H9 (cell line): ENCODE measurements at regions not wholly inside any gene's neighbourhood (a gene's known extent, or its start where the extent isn't known, plus 50 kb on each side); places are given as distances from the start of the nearest gene placed in this dataset.

ENCODE experiments used
- DNase-seq: peaks from one replicate; pipeline ENCODE4 v3.0.0-alpha.2; 2017
- H2AFZ ChIP-seq: one replicate; pipeline ENCODE4 v1.6.1; 2013; ENCODE audit warnings: mild to moderate bottlenecking, low read length, control low read depth, moderate library complexity
- H2AK5ac ChIP-seq: 2 replicates; pipeline ENCODE4 v1.6.1; 2013; ENCODE audit warnings: low read length, control low read depth, mixed read lengths; ENCODE audit not compliant: insufficient read length
- H2BK120ac ChIP-seq: one replicate; pipeline ENCODE4 v1.6.1; 2013; ENCODE audit warnings: low read depth, mild to moderate bottlenecking, low read length, control low read depth, inconsistent platforms; ENCODE audit not compliant: poor library complexity, severe bottlenecking
- H2BK12ac ChIP-seq: 2 replicates; pipeline ENCODE4 v1.6.1; 2013; ENCODE audit warnings: low read length, control low read depth, mixed read lengths, low read depth; ENCODE audit not compliant: insufficient read length
- H2BK15ac ChIP-seq: 2 replicates; pipeline ENCODE4 v1.6.1; 2013; ENCODE audit warnings: low read depth, low read length, control low read depth
- H2BK20ac ChIP-seq: one replicate; pipeline ENCODE4 v1.6.1; 2013; ENCODE audit warnings: low read depth, mild to moderate bottlenecking, low read length, control low read depth, inconsistent platforms; ENCODE audit not compliant: poor library complexity, severe bottlenecking
- H2BK5ac ChIP-seq: 2 replicates; pipeline ENCODE4 v1.6.1; 2013; ENCODE audit warnings: low read length, control low read depth, mixed read lengths; ENCODE audit not compliant: insufficient read length
- H3K14ac ChIP-seq: 2 replicates; pipeline ENCODE4 v1.6.1; 2013; ENCODE audit warnings: low read length, control low read depth; ENCODE audit not compliant: insufficient read depth
- H3K18ac ChIP-seq: 2 replicates; pipeline ENCODE4 v1.6.1; 2013; ENCODE audit warnings: low read depth, mild to moderate bottlenecking, mixed read lengths, low read length, control low read depth; ENCODE audit not compliant: insufficient read length
- H3K23ac ChIP-seq: 2 replicates; pipeline ENCODE4 v1.6.1; 2013; ENCODE audit warnings: low read length, control low read depth, mixed read lengths, low read depth; ENCODE audit not compliant: insufficient read length
- H3K23me2 ChIP-seq: 2 replicates; pipeline ENCODE4 v1.6.1; 2013; ENCODE audit warnings: low read depth, mild to moderate bottlenecking, mixed read lengths, low read length, control low read depth; ENCODE audit not compliant: insufficient read length, poor library complexity, severe bottlenecking
- H3K27ac ChIP-seq: 2 replicates; pipeline ENCODE4 v1.5.1; 2013; ENCODE audit warnings: low read length, control low read depth, mixed read lengths, low read depth; ENCODE audit not compliant: insufficient read length
- H3K27me3 ChIP-seq: 2 replicates; pipeline ENCODE4 v1.6.1; 2013; ENCODE audit warnings: low read length, control low read depth, inconsistent platforms; ENCODE audit not compliant: insufficient read depth
- H3K4ac ChIP-seq: 2 replicates; pipeline ENCODE4 v1.6.1; 2013; ENCODE audit warnings: low read depth, mild to moderate bottlenecking, control low read depth, inconsistent platforms, low read length, moderate library complexity
- H3K4me1 ChIP-seq: 2 replicates; pipeline ENCODE4 v1.6.1; 2013; ENCODE audit warnings: low read length, control low read depth, inconsistent platforms; ENCODE audit not compliant: insufficient read depth
- H3K4me2 ChIP-seq: 2 replicates; pipeline ENCODE4 v1.6.1; 2013; ENCODE audit warnings: low read length, control low read depth, mixed read lengths; ENCODE audit not compliant: insufficient read length, insufficient read depth
- H3K56ac ChIP-seq: 2 replicates; pipeline ENCODE4 v1.6.1; 2013; ENCODE audit warnings: low read depth, mild to moderate bottlenecking, mixed read lengths, low read length, control low read depth; ENCODE audit not compliant: insufficient read length
- H3K79me1 ChIP-seq: 2 replicates; pipeline ENCODE4 v1.6.1; 2013; ENCODE audit warnings: low read depth, mild to moderate bottlenecking, moderate library complexity, low read length, control low read depth, inconsistent platforms; ENCODE audit not compliant: insufficient read depth, poor library complexity, severe bottlenecking
- H3K79me2 ChIP-seq: 2 replicates; pipeline ENCODE4 v1.6.1; 2013; ENCODE audit warnings: low read length, control low read depth, inconsistent platforms; ENCODE audit not compliant: insufficient read depth
- H3K9ac ChIP-seq: 2 replicates; pipeline ENCODE4 v1.6.1; 2013; ENCODE audit warnings: low read length, control low read depth, mixed read lengths; ENCODE audit not compliant: insufficient read length; ENCODE audit errors: extremely low read depth
- H3K9me3 ChIP-seq: one replicate; pipeline ENCODE4 v1.6.1; 2013; ENCODE audit warnings: low read depth, low read length, inconsistent platforms; ENCODE audit not compliant: control insufficient read depth
- H3T11ph ChIP-seq: one replicate; pipeline ENCODE4 v1.6.1; 2013; ENCODE audit warnings: mild to moderate bottlenecking, low read length, control low read depth, inconsistent platforms
- H4K20me1 ChIP-seq: one replicate; pipeline ENCODE4 v1.6.1; 2013; ENCODE audit not compliant: control insufficient read depth, insufficient read length, insufficient read depth
- H4K5ac ChIP-seq: 2 replicates; pipeline ENCODE4 v1.6.1; 2013; ENCODE audit warnings: low read depth, mild to moderate bottlenecking, mixed read lengths, low read length, control low read depth; ENCODE audit not compliant: insufficient read length
- H4K8ac ChIP-seq: replicated peaks from 2 replicates; pipeline ENCODE4 v1.6.1; 2013; ENCODE audit warnings: low read length, control low read depth, mixed read lengths, low read depth; ENCODE audit not compliant: insufficient read length
- H4K91ac ChIP-seq: 2 replicates; pipeline ENCODE4 v1.6.1; 2013; ENCODE audit warnings: low read depth, mild to moderate bottlenecking, moderate library complexity, mixed read lengths, low read length, control low read depth; ENCODE audit not compliant: insufficient read length
- H3K27ac Mint-ChIP-seq, 3 experiments: 2 replicates in 2 of 3; 3 replicates in 1 of 3; pipeline ENCODE4 v1.8.0; 2020 to 2021; ENCODE audit warnings: mixed read lengths in 3 of 3, mild to moderate bottlenecking in 1 of 3, moderate library complexity in 1 of 3
- H3K27me3 Mint-ChIP-seq: 2 replicates; pipeline ENCODE4 v1.8.0; 2021; ENCODE audit warnings: low read depth, mild to moderate bottlenecking, moderate library complexity, mixed read lengths
- H3K36me3 Mint-ChIP-seq, 3 experiments: 2 replicates in 2 of 3; 3 replicates in 1 of 3; pipeline ENCODE4 v1.8.0; 2020 to 2021; ENCODE audit warnings: low read depth in 3 of 3, mixed read lengths in 3 of 3; ENCODE audit not compliant: insufficient read depth in 1 of 3
- H3K4me1 Mint-ChIP-seq, 2 experiments: 2 replicates each; pipeline ENCODE4 v1.8.0; 2020; ENCODE audit warnings: mixed read lengths in 2 of 2
- H3K4me3 Mint-ChIP-seq, 2 experiments: 2 replicates in 1 of 2; 3 replicates in 1 of 2; pipeline ENCODE4 v1.8.0; 2020 to 2021; ENCODE audit warnings: mild to moderate bottlenecking in 2 of 2, mixed read lengths in 2 of 2, moderate library complexity in 1 of 2
- H3K9me3 Mint-ChIP-seq, 2 experiments: 2 replicates in 1 of 2; 3 replicates in 1 of 2; pipeline ENCODE4 v1.8.0; 2020; ENCODE audit warnings: mild to moderate bottlenecking in 2 of 2, mixed read lengths in 2 of 2, moderate library complexity in 1 of 2
- CTCF ChIP-seq: fragments of 200-600 bp; sonication (generic); conservative IDR thresholded peaks from 3 replicates; pipeline ENCODE4 v1.8.0; 2021; ENCODE audit warnings: antibody characterized with exemption, mild to moderate bottlenecking
- WGBS: extraction: QIAGEN DNeasy Blood & Tissue Kit; methylation state at CpG from one replicate; pipeline ENCODE4 v1.1.7; 2013; ENCODE audit warnings: missing lambda C conversion rate, low lambda C conversion rate, mixed read lengths; ENCODE audit not compliant: insufficient read length; ENCODE audit errors: extremely low coverage; 5-methylcytosine and 5-hydroxymethylcytosine counted together

DNA sequence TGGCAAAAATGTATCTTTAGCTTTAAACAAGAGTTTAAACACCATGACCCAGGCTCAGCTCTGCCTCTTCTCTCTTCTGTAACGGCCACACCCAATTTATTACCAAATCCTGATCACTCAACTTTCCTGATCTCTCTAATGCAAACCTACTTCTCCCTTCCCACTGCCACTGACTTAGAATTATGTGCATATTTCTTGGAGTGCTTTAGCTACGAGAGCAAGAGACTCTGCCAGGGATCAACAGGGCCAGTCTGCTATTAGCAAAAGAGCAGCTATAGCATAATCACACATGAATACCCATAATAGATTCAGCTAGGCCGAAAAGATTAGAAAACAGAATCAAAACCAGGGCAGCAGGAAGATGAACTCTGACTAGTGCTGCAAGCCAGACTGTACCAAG is 215.5 kb downstream of the MRPL39 start:
- Histone ChIP-seq H3K9ac (no peak overlapping the region), H3K79me2 (no peaks in the 10 kb centered on the region), H2BK20ac (no peak overlapping the region), H4K5ac (no peak overlapping the region), H3K79me1 (no peaks in the 10 kb centered on the region), H3K56ac (no peak overlapping the region), H4K20me1 (no peaks in the 10 kb centered on the region), H3K27me3 (no peaks in the 10 kb centered on the region), H3K23ac (no peak overlapping the region), H2BK12ac (no peak overlapping the region), H3K4me2 (no peak overlapping the region), H3K14ac (no peak overlapping the region), H3K23me2 (no peaks in the 10 kb centered on the region), H4K91ac (no peak overlapping the region), H2AK5ac (no peak overlapping the region), H4K8ac (no peak overlapping the region), H3T11ph (no peak overlapping the region), H3K4me1 (no peaks in the 10 kb centered on the region), H2BK15ac (no peak overlapping the region), H2BK5ac (no peak overlapping the region), H3K27ac (no peak overlapping the region), H2BK120ac (no peak overlapping the region), H3K9me3 (no peaks in the 10 kb centered on the region), H2AFZ (no peak overlapping the region), H3K18ac (no peak overlapping the region), H3K4ac (no peak overlapping the region)
- DNase-seq = no peak
- Mint-ChIP-seq H3K9me3 (peaks cover 5 to 6% of the 10 kb centered on the region in 2 experiments), H3K27me3 (no peaks in the 10 kb centered on the region), H3K4me3 (no peak overlapping the region), H3K27ac (no peak overlapping the region), H3K36me3 (peaks cover 0 to 9% (median 0%) of the 10 kb centered on the region in 3 experiments; a peak in 3 of 7 replicates), H3K4me1 (peaks cover 2 to 4% of the 10 kb centered on the region in 2 experiments; a peak in 3 of 4 replicates)
- no peak for TF ChIP-seq CTCF
- no CpG with 5 or more reads among the region's 3 CpGs for WGBS
